NCI-H1105 (cell line): ENCODE measurements at regions not wholly inside any gene's neighbourhood (a gene's known extent, or its start where the extent isn't known, plus 50 kb on each side); places are given as distances from the start of the nearest gene placed in this dataset.
"Not testable (repeated sequence)": the region's sequence is repeated elsewhere in the genome, so short reads cannot be mapped to it uniquely, and the experiment has no call there.

Experiments used
- DNase-seq: peaks from one replicate; lab custom pipeline; 2025; lab: John Stamatoyannopoulos, UW

DNA sequence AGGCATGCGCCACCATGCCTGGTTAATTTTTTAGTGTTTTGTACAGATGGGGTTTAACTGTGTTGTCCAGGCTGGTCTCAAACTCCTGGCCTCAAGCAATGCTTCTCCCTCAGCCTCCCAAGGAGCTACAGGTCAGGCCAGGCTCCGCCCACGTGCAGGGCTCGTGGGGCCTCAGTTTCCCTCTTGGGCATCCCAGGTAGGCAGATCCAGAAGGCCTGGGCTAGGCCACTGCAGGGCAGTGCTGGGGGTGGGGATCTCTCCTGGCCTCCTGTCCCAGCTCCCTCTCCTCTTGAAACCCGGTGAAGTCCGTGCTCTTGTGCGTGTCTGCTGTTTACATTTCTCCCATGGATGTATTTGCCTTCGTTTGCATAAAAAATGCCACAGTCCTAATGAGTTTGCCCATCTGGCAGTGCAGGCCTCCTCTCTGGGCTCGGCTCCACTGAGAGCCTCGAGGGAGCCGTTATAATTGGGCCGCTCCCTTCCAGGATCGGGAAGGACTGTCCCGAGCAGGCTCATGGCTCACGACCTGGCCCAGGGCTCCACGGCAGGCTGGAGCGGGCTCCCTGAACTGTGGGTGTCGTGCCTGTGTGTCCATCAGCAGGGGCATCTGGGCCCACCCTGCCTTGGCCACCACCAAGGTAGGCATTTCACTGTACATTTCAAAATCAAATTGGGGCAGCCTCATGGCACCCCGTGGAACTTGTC is 52.6 kb upstream of the RUFY1 start:
- DNase-seq: no peak

DNA sequence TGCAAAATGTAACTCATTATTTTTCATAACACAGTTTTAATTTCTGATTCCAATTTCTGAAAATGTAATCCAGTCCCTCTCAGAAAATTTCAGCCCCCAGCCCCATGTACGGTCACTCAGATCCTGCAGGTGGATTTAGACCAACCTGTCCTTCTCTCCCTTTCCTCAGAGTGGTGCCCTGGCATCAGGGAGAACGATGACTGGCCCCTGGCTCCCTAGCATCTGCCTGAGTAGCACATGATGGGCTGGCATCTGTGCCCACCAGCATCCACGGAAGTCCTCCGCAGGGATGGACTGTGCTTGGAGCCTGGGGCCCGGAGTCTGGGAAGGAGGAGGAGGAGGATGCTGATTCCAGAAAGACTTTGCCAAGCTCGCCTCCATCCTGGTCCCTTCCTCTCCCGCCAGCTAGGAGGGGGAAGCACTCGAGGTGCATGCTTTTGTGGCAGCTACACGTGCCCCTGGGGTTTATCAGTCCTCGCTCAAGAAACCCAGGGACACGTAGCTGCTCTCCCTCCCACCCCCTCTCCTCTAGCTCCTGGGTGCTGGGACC is 54.4 kb upstream of the RUFY1 start:
- DNase-seq: no peak

DNA sequence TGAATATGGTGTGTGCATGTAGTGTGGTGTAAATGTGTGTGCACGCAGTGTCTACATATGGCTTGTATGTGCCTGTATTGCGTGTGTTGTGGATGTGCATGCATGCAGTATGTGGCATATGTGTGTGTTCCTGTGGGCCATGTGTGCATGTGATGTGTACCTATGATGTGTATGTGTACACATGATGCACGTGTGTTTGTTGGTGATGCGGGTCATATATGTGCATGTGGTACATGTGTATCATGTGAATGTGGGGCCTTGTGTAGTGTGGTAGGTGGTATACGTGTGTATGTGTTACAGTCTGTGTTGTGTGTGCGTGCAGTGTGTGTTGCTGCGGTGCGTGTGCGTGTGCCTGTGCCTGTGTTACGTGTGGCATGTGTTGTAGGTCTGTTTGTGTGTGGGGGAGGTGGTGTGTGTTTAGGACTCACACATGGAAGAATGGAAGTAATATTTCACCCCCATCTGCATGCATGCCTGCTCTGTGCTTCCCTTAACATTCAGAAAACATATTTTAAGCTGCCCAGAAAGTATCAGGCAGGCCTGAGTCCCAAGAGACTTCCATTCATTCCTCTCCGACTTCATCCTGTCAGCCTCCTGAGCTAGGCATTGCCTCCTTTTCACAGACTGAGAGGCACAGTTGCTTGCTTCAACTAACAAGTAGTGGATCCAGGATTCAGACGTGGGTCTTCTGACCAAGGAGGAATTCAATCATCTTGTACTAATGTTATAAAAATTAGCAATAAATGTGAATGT is 55.4 kb upstream of the RUFY1 start:
- DNase-seq: no peak

DNA sequence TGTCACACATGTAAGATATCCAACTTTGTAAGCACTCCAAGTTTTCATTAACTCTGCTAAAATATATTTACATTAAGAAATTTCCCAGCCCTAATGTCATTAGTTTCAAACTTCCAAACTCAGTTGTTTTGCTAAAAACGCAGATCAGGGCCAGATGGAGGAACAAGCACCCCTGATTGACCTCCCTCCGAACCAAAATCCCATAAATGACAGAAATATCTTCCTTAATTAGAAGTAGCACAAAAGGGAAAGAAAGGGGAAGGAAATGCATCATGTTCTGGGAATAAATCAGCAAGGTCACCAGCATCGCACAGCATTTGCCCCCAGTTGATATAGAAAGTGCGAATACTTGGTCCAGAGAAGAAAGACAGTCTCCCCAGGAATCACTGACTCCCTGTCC is 61.4 kb upstream of the RUFY1 start:
- no peak for DNase-seq

DNA sequence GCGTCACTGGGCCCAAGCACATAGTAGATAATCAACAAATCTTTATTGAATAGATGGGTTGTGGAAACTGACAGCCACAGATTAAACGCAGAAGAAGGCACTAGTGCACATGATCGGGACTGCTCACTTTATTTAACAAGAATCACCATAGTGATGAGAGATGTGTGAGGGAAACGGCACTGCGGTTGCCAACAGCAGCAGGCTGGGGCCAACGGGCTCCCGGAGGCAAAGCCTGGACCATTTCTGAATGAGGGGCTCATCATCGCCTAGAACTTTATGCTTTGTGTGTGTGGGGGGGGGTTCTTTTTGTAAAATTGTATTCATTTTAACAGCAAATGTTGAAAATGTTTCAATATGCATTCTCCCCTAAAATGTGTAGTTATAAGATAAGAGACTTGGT is 61.9 kb upstream of the RUFY1 start:
- DNase-seq: no peak

DNA sequence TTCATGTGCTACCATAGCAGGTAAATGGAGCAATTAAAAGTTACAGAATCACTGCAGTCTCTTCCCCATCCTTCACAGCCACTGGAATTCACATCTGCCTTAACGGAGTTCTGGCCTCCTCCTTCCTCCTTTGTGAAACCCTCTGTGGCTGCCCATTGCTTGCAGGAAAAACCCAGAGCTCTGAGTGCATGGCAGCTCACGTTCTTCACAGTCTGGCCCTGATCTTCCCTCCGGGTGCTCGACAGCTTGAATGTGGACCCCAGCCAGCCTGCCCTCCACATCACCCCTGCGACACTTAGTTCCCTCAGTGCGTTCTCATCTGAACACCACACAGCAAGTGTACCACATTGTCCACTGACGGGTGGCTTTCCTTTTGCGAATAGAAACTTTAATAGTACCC is 63.2 kb upstream of the RUFY1 start:
- DNase-seq: no peak

DNA sequence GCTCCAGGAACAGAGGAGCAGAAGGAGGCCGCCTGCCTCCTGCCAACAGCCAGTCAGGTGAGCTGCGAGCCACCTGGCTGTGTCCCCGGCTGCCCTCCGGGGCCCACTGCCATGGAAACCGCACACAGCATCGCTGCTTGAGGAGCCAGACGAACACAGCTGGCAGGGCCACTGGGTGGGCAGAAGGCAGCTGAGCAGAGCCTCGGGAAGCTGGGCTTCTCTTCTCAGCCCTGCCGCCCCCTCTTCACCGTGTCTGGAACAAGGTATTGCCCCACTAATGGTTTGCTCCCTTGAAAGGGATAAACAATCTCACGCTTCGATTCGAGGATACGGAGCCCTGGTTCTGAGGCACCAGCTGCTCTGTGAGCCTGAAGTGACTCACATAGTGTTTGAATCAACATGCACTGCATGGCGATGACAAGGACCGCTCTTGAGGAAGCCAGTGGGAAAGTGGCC is 63.7 kb upstream of the RUFY1 start:
- DNase-seq: peak; percentile 74

DNA sequence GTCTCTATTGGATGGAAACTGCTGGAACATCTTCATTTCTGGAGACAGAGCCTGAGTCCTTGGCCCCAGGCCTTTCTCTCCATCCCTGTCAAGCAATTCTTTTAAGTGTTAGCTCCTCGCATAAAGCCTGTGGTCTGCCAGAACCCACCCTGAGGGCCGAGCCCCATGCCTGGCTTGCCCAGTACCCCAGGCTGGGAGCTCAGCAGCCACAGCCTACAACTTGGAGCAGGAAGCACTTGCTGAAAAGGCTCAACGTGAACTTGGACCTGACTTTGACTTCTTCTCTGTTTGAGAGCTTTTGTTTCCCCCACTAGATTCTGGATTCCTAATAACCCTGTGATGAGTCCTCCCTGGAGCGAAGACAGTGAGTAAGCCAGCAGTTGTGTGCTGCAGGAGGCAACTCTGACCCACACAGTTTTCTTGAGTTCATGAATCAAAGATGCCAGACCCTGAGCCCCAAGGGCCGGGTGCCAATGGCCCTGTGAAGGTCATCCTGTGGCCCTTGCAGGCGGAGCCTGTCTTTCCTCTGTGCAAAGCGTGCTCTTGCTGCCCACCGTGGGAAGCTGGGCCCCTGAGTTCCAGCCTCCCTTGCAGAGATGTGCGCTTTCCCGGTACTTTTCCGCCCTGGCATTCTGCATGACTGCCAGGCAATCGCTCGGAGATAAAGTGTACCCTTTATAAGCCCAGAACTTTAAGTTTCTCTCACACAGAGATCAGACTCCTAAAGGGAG is 64.3 kb upstream of the RUFY1 start:
- no peak for DNase-seq

DNA sequence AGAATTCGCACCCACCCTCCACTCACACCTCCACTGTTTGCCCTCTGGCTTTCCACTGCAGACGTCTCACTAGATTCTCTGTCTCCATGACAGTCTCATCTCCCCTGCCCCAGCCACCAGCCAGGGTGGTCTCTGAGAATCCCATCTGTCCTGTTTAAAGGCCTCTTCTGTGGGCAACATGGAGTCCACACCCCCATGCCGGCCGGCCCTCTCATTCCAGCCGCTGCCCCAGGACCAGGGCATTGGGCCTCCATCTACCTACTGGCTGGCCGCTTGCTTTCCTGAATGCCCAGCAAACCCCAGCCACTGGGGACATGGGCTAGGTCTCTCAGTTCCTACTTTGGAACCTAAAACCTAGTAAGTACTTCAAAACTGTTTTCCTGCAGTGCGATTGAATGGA is 65.6 kb upstream of the RUFY1 start:
- DNase-seq: no peak

DNA sequence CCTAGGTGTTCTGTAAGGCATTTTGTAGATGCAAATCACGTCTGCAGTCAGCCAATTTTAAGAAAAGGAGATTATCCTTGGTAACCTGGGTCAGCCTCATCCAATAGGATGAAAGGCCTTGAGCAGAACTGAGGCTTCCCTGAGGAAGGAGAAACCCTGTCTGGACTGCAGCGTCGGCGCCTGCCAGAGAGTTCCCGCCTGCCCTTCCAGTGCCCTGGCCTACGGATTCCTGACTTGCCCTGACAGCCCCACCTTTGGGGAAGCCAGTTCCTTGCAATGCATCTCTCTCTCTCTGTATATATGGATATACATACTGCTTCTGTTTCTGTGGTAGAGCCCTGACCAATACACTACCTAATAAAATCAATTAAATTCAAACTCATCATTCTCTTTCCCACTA is 66.2 kb upstream of the RUFY1 start:
- no peak for DNase-seq

DNA sequence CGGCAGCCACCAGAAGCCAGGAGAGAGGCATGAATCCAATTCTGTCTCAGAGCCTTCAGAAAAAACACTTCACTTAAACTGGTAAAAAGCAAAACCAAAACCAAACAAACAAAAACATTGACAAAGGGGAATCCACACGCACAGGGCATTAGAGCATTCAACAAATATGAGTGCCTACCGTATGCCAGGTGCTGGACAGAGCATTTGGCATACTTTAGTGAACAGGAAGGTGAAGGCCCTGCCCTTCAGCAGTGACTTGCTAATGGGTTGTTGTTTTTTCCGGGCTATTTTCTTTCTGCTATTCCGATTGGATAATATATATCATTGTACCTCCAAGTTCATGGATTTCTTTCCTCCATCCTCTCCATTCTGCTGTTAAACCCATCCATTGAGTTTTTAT is 71.7 kb upstream of the RUFY1 start:
- no peak for DNase-seq

DNA sequence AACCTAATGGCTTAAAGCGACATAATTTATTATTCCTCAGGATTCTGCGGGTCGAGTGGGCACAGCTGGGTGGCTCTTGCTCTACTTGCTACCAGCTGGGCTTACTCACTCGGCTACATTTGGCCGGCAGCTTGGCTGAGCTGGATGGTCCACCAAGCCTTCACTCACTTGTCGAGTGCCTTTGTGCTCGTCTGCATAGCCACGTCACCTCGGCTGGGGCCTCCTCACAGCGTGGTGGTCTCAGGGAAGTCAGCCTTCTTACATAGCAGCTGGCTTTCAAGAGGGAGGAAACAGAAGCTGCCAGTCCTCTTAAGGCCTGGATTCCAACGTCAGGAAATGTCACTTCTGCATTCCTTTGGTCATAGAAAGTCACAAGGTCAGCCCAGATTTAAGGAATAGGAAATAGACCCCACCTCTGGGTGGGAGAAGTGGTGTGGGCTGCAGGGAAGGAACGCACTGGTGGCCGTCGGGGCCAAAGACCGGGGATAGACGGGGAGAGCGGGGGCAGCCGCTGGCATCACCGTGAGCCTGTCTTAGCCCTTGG is 75.1 kb upstream of the RUFY1 start:
- no peak for DNase-seq

DNA sequence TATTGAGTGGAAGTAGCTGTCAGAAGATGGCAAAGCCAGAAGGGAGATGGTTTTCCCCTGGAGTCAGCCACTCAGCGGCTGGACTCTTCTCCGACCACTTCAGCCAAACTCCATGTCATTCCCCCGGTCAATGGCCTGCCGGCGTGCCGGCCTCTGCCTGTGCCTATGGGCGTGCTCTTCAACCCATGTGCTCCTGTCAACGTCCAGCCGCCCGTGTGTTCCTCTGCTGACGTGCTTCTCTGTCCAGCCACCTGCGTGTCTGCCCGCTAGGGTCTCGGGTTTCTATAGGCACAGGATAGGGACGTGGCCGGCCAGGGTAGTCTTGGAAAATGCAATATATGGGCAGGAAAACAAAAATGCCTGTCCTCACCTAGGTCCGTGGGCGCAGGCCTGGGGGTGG is 77.7 kb upstream of the RUFY1 start:
- no peak for DNase-seq

DNA sequence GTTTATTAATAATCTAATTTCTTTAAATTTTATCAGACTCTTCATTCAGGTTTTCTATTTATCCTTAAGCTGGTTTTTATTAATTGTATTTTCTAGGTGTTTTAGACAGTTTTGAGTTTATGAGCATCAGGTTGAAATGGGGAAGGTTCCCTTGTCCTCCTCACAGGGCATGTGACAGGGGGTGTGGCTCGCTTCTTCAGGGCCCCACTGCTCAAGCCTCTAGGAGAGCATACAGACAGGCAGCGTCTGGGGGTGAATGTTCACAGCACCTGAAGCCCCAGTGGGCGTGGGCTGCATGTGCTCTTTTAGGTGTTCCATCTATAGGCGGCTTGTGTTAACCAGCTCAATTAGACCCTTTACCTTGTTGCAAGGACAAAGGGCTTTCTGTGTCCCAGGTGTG is 78.2 kb upstream of the RUFY1 start:
- DNase-seq: no peak

DNA sequence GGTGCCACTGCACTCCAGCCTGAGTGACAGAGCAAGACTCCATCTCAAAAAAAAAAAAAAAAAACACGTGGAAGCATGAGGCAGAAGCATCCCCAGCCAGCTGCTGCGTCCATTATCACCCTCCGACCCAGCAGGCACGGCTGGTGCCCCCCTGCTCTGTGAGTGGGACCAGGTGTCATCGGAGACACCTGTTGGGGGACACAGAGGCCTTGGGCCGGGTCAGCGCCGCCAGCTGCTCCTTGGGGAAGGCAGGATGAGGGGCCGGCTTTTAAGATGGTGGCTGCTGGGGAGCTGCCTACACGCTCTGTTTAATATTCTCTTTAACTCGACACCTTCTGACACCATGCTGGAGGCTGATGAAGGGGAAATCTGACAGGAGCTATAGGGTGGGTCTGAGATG is 80.2 kb upstream of the RUFY1 start:
- DNase-seq: no peak

DNA sequence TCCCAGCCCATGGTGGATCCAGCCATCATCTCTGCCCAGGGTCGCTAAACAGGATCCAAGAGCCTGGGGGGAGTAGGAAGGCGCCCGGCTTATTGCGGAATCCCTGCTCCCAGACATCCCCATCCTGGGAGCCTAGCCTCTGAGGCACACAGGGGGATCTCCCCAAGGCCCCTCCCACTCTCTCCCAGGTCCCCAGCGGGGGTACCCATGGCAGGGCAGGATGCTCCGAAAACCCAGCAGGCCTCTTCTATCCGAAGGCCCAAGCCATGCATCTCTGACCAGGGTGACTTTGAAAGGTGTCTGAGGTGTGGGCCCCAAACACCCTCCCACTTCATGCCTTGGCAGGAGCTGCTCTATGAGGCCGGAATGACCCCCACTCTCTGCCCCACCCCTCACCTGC is 81.7 kb upstream of the RUFY1 start:
- DNase-seq: no peak

DNA sequence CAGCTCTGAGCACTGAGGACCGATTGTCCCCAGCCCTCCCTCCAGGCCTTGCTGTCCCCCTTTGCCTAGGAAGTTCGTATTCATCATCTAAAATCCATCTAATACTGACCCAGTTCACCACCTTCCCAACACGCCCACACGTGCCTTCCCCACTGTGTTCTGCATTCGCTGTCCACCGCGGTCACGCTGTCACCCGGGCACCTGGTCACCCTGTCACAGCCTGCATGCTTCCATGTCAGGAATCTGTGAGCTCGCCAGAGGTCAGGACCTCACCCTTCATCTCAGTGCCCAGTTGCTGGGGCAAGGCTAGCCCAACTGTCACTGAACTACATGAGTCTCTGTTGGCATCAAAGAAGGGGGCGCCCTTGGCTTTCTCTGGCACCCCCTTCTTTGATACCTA is 82.9 kb upstream of the RUFY1 start:
- no peak for DNase-seq

DNA sequence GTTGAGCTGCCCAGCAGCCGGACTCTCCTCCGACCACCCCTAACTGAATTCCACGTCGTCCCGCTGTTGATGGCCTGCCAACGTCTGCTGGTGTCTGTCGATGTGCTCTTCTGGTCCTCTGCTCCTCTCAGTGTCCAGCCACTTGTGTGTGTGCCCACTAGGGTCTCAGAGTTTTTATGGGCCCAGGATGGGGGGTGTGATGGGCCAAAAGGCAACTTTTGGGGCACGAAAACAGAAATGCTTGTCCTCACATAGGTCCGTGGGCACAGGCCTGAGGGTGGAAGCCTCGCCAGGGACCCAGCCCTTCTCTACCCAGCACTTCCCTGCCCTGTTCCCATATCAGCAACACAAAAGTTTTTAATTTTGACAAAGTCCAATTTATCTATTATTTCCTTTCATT is 85.7 kb upstream of the RUFY1 start:
- no peak for DNase-seq

DNA sequence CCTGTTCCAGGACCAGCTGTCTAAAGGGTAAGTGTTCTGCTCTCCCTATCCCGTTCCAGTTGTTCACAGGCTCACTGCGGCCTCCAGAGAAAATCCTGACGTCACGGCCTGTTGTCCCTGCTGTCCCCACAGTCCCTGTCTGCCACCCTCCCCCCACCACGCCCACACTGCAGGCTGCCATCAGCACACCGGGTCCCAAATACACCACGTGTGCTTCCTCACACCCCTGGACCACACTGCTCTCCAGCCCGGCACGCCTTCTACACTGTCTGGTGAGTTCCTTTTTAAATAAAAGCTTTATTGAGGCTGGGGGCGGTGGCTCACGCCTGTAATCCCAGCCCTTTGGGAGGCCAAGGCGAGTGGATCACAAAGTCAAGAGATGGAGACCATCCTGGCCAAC is 88.3 kb upstream of the RUFY1 start:
- DNase-seq: no peak

DNA sequence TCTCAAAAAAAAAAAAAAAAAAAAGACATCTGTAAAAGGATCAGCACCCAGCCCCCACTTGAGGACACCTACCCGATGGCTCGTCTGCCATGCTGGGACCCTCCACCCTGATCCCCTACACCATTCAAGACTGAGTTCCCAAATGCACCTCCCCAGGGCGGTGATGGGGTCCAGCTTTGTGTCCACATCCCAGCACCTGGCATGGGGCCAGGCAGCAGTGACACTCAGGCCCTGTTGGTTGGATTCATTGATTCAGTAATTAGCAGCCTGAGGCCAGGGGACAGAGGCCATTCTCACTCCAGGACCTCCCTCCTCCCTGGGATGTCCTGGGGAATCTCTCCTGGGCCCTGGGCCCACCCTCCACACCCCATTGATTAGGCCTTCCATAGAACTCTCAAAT is 88.8 kb upstream of the RUFY1 start:
- DNase-seq: no peak

DNA sequence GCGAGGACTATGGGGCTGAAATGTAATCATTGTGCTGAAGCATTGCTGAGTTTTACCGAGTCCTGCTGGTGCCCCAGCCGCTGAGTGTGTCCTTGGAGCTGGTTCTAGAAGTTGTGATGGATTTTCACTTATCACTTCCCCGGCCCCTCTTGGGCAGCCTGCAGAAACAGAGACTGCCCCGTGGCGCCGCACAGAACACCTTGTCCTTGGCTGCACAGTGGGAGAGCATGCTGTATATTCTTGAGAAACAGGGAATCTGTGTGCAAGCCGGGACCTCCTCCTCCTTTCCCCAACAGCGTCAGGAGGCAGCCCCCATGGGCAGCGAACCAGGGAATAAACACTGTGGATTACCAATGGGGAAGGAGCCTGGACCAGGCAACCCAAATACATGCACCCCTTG is 90.6 kb upstream of the RUFY1 start:
- no peak for DNase-seq

DNA sequence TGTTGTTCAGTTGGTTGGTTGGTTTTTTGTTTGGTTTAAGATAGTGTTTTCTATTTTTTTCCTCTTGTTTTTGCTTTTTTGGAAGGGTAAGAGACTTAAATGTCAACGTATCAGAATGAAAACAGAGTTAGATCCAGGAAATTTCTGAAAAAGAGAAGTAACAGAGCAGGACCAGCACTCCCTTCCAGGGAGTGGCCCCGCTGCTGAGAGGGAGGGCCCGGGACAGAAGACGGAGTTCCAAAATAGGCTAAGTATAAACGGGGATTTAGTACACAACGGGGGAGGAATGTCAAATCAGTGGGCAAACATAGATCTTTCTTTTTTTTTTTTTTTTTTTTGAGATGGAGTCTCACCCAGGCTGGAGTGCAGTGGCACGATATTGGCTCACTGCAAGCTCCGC is 92.7 kb upstream of the RUFY1 start:
- no peak for DNase-seq

DNA sequence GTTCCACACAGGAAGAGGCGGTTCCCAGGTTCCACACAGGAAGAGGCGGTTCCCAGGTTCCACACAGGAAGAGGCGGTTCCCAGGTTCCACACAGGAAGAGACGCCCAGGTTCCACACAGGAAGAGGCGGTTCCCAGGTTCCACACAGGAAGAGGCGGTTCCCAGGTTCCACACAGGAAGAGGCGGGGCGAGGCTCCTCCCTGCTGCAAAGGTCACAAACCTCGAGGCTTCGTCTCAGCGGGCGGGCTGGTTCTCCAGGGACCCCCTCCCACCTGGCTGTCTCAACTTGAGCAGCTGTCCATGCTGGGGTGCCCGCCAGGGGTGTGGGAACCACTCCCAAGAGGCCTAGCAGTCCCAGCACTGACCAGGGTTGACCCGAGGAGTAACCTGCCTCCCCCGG is 94.3 kb upstream of the RUFY1 start:
- not testable (repeated sequence) for DNase-seq
